ENCODE measurements at regions not wholly inside any gene's neighbourhood (a gene's known extent, or its start where the extent isn't known, plus 50 kb on each side); places are given as distances from the start of the nearest gene placed in this dataset.

GRCh38 chr4:62360156-62360545, 1160.0 kb downstream of the ADGRL3 start:
- no peak for TF ChIP-seq POLR2A (IDR thresholded peaks at IDR 0.05)
- no peak for TF ChIP-seq CTCF (IDR thresholded peaks at IDR 0.05)

All from Peyer's patch (tissue), 4 donors.